NCI-H446 treated with DMSO at 0.1 percent for 48 hours (cell line): ENCODE measurements at regions not wholly inside any gene's neighbourhood (a gene's known extent, or its start where the extent isn't known, plus 50 kb on each side); places are given as distances from the start of the nearest gene placed in this dataset.

ENCODE experiments used
- DNase-seq: peaks from one replicate; lab custom pipeline; 2025; lab: John Stamatoyannopoulos, UW

DNA sequence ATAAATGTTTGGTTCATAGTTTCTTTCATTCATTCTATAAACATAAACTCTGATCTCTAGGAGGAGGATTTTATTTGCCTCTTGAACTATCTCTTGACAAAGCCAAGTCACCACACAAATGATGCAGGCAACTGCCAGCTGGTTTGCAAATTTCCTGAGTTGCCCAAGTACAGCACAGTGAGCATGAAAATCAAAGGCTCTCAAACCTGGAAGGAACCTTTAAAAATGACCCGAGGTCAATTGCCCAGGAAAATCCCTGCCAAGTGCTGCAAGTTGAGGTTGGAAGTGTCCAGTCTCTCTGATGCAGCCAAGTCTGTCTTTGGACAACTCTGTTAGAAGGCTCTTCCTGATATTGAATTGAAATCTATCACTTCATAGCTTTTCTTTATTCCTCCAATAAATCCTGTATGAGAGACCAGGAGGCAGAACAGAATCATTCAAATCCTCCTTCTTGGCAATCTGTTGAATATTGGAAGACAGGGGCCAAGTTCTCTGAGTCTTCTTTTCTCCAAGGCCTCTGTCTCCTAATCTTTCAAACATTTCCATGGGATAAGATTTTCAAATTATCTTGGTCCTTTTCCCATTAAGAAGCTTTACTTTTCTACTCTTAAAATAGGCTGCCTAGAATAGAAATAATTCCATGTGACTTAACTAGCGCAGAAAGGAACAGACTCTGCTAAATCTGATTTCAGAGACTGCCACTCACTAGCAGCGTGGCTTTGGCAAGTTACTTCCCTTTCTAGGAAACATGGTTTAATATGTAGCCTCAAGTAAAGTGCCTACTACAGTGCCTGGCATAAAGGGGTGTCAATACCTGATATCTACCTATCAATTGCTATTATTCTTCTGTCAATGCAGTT lies 159.2 kb downstream of the SNX18 start:
- DNase-seq = no peak

DNA sequence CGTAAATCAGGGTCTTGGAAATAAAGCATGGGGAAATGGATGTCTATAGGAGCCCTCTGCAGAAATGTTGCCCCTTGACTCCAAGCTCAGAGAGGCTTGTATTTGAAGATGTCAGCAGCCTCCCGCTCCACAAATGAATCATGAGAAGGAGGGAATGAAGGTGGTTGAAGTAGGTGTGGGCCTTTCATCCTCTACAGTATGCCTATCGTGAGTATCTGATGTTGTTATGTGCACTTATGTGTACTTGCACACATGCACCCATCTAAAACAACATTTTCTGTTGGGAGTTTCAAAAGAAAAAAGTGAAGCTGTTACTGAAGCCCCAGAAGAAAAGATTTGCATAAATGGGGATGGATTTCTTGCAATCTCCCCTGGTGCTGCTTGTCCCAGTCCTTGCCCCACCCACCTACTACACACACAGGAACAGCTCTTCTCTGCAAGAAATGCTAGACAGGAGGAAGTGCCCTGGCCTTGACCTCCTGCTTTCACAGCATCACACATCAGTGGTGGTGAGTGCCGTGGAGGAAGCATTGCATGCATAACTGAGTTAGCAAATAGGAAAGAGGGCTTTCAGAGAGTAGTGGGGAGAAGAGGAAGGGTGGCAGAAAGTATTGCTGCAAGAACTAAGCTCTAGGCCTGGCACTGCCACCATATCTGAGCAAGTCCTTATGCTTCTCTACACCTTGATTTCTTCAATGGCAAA lies 156.1 kb downstream of the SNX18 start:
- no peak for DNase-seq

DNA sequence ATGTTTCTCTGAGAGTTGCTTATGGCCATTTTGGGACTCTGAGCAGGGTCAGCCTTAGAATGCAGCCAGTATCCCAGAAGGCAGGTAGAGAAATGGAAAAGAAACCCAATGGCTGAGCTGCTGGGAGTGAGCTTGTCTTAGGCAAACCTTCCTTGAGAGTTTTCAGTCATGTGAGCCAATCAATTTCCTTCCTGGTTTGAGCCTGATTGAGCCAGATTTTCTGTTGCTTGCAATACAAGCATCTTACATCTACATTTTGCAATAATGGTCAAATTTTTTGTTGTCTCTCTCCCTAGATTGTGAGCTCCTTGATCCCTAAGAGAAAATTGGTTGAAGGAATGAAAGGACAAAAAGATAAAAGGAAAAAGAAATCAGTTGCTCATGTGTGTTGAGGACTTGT lies 155.3 kb downstream of the SNX18 start:
- DNase-seq = no peak

DNA sequence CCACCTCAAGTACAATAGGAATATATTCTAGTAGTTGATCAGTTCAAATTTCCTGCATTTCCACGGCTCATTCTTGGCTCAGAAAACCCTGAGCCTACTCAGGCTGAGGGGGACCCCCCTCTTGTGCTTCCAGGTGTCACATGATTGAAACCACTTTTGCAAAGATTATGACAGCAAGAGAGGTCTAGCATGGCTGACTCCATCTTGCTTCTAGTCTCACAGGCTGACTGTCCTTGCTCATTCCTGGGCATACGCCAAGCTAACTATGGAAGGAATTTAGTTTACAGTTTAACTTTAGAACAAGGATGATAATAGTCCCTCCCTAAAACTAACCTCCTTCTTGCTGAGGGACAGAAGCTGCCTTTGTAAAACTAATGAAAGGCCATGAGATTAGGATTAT lies 154.1 kb downstream of the SNX18 start:
- DNase-seq = no peak

DNA sequence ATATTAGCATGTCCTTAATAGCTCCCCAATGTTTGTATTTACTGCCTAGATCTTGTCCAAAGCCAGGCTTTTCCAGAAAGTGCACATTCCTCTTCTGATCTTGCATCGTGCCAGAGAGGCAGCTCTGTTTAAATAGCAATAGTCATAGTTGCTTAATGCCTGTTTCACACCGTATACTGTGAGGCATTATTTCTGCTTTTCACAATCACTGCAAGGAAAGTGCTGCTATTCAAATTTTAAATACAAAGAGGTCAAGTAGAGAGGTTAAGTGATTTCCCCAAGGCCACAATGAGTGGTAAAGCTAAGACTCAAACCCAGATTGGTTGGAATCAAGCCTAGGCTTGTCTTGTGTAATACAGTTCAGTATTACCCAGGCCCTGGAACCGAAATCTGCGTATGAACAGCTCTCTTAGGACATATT lies 153.6 kb downstream of the SNX18 start:
- no peak for DNase-seq

DNA sequence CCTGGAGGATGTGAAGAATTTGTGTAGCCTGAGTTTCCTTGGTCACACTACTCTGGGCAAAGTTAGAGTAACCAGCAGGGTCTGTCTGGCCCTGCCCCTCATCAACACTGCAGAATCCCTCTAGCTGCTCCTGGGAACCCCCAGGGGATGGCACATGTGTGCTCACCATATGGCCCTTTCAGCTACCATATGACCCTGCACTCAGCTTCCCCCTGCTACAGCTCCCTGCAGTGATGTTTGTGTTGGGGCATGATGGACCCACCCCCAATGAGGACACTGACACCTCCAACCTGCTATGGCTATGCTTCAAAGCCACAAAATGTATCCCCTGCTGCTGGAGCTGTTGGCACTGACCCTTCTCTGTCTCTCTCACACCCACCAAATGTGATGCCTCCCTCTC lies 152.7 kb downstream of the SNX18 start:
- DNase-seq = peak; percentile 19

DNA sequence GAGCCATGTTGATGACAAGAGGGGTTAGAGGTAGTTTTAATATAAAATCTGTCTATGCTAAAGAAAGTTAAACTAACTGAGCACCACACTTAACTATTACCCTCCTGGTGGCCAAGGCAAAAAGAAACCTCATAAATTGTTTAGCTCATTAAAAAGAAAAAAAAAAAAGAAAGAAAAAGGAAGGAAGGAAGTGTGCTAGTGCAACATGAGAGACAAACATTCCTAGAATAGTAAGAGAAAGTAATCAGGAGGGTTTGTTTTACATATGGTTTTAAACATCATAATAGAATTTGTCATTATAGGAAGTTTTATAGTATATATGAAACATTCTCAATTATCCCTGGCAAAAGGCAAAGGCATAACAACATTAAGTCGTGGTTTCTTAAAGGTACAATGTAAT lies 152.3 kb downstream of the SNX18 start:
- DNase-seq = no peak

DNA sequence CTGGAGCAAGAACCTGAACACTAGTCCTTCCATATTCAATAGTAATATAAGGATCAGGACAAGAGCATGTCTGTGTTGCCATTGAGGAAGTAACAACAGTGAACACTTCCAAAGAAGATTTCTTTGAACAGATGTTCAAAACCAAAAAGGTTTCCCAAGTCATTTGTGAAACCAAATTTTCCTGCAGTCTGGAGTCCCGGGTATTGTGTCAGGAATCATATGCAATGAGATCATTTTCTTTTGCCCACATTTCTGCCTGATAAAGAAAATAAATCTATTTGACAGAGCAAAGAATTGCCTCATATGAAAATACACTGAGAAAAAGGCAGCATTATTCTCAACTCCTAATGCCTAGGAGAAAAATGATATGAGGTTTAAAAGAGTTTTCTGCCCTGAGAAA lies 151.7 kb downstream of the SNX18 start:
- DNase-seq = no peak

DNA sequence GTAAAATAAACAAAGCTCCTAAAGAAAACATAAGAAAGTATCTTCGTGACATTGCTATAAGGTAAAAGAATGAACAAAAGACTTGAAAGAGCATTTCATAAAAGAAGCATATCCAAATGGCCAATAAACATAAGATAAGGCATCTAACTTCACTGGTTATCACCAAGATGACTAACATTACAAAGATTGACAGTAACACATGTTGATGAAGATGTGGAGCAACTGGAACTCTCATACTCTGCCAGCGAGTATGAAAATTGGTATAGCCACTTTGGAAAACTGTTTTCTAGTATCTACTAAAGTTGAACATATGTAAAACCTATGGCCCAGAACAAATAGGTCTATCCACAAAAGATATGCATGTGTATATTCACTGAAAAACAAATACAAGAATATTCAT lies 150.5 kb downstream of the SNX18 start:
- DNase-seq = no peak

DNA sequence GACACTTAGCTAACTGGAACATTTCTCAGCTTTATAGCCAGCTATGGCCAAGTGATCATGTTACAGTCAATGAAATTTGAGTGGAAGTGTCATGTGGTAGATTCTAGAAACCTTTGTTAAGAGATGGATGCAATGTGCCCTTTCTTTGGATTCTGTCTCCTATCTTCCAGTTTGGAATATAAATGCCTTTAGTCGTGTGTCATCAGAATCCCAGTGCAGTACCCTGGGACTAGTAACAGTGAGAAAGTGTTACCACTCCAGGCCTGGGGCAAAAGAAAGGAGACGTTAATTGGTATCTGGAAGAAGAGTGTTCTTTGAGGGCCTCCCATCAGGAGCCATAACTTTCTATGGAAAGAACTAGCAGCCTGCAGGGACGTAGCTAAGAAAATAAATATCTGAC lies 149.6 kb downstream of the SNX18 start:
- no peak for DNase-seq

DNA sequence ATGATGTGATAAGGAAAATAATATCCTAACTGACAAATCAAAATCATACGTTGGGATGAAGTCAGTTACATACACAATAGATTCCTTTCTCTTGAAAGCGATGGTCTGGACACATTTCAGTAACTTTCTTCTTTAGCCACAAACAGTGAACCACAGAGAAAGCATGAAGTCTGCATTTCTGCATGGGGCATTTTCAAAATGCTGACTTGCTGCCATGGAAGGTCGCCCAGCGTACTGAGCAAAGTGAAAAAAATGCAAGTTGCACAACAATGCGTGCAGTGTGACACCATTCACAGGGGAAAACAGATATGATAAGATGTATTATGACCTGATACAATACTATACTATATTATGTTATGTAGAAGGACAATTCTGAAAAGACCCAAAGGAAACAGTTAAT lies 146.3 kb downstream of the SNX18 start:
- DNase-seq = no peak

DNA sequence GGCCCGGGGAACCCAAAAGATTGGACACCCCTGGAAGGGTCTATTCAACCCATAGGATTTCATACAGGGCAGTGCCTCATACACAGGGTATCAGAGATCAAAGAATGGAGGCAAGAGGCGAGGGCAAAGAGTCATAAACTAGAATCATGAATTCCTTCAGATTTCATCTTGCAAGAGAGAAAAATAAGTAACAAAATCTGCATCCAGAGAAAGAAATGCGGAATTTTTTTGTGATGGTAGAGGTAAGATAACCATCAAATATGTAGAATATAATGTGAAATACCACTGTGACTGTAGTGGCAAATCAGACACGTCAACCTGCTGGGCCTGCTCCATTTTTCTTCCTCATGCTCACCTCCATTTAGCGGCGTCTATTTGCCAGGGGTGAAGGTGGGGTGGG lies 143.6 kb downstream of the SNX18 start:
- DNase-seq = no peak

DNA sequence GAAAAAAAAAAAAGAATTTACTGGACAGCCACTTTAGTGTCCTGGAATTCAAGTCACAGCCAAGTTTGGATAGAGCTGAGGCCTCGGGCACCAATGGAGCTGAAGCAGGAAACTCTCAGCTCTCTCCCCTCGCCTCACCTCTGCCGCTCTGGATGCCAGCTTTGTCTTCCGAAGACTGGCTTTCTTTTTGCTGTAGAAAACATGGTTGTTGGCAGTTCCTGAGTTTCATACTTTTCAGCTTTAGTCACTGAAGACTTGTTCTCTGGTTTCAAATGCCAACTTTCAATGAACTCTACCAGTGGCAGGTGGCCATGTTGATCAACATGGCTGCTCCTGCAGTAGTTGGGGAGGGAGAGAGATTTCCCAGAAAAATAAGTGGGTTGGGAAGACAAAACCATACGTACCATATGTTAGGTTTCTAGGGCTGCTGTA lies 142.2 kb downstream of the SNX18 start:
- DNase-seq = peak; percentile 66

DNA sequence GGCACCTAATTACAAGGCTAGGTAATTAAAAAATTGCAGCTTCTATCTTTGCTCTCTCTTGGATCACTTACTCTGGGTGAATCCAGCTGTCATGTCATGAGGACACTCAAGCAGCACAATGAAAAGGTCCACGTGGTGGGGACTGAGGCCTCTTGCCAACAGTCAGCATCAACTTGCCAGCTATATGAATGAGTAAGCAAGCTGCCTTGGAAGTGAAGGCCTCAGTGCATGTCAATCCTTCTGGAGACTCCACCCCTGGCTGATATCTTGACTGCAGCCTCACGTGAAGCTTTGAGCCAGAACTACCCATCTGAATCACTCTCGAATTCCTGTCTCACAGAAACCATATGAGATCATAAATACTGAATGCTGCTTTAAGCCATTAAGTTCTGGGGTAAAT lies 140.5 kb downstream of the SNX18 start:
- peak; percentile 96 for DNase-seq

DNA sequence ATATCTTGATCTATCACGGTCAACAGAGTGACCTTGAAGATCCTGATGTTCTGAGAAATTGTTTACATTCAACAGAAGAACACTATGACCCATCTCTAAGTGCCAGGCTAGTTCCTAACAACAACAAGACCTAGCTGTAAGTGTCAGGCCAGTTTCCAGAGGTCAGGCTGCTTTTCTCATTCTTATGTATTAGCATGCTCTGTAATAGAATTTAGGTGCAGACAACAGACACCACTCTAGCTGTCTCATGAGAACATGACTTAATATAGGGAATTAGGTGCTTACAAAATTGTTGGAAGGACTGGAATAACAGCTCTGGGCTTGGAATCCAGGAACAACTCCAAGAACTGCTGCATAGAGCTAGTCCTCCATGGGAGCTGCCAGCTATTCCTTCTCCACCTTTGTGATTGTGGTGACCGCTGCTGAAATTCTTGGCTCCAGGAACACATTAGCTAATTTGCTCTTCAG lies 138.7 kb downstream of the SNX18 start:
- DNase-seq = peak; percentile 54

DNA sequence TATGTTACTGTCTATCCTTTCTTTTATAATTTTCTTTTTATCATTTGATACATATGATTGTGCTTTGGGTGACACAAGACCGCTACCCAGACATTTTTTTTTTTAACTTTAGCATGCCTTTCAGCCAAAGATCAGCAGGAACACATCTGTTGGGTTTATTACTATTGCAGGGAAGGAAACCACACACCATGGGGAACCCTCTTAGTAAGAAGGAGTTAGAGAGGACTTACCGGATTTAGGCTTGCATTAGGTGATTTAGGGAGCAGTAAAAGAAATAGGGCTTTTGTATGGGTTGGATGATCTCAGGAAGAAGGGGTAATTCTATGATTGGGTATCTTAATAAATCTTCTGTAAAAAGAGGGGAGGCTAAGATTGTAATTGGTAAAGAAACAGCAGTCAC lies 138.2 kb downstream of the SNX18 start:
- DNase-seq = no peak

DNA sequence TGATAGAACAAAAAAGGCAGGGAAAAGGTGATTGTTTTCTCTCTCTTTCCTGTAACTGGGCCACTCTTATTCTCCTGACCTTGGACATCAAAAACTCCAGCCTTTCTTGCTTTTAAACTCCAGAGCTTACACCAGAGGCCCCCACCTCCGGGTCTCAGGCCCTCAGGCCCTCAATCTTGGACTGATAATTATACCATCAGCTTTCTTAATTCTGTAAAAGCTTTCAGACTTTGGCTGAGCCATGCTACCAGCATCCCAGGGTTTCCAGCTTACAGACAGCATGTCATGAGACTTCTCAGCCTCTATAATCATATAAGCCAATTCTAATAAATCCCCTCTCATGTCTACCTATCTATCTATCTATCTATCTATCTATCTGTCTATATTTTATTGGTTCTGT lies 137.7 kb downstream of the SNX18 start:
- no peak for DNase-seq

DNA sequence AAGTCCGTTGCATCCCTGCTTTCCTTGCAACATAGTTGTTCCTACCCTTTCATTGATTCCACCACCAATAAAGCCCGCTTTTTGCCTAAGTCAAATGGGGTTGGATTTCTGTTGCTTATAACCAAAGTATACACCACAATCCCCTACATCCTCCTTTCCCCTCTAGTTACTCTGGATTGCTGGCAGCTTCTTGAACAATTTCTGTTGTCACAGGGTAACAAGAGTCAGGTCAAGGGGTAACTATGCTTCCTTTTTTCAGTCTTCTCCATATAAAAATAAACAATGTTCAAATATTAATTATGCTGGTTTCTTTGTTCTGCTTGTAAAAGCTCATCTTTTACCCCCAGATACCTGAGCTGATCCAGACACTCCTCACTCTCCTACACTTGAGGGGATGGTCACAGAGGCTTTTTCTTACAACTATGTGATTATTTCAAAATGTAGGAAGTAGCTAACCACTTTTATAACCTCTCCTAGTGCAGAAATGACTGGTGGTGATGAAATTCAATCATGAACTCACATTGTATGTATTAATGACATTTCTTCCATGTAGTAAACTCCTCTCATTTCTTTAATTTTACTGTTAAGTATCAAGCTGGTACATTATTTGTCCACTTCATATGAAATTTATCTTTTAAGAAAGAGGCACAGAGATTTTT lies 136.5 kb downstream of the SNX18 start:
- no peak for DNase-seq

DNA sequence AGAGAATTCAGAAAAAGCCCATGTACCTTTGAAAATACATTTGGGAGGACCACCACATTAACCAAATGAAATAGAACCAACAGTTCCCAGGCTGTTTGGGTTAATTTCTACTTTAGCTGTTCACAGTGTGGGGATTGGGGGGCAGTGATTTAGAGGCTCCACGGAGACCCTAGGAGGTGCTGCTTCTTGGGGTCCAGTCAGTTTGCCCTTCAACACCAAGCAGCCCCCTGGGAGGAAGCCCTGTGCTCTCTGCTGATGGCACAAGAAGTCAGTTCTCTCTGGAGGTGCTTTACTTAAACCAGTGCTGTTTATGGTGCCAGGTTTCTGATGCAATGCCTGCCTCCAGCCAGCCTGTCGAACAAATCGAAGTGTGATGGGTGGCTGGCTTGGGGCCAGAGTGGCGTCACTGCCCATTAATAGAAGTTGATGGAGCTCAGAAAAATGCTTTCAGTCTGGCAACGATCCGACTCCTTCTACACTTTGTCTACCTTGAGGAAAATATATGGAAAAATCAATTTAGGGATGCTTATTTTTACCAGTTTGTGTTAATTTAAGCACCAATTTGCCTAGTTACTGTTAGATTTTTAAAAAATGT lies 134.0 kb downstream of the SNX18 start:
- DNase-seq = peak; percentile 93

DNA sequence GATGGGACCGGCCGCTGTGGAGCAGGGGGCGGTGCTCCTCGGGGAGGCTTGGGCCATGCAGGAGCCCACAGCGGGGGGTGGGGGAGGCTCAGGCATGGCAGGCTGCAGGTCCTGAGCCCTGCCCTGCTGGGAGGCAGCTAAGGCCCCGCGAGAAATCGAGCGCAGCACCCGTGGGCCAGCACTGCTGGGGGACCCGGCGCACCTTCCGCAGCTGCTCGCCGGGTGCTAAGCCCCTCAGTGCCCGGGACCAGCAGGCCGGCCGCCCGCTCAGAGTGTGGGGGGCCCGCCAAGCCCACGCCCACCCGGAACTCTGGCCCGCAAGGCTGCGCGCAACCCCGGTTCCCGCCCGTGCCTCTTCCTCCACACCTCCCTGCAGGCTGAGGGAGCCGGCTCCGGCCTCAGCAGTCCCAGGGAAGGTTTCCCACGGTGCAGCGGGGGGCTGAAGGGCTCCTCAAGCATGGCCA lies 131.5 kb downstream of the SNX18 start:
- DNase-seq = no peak

DNA sequence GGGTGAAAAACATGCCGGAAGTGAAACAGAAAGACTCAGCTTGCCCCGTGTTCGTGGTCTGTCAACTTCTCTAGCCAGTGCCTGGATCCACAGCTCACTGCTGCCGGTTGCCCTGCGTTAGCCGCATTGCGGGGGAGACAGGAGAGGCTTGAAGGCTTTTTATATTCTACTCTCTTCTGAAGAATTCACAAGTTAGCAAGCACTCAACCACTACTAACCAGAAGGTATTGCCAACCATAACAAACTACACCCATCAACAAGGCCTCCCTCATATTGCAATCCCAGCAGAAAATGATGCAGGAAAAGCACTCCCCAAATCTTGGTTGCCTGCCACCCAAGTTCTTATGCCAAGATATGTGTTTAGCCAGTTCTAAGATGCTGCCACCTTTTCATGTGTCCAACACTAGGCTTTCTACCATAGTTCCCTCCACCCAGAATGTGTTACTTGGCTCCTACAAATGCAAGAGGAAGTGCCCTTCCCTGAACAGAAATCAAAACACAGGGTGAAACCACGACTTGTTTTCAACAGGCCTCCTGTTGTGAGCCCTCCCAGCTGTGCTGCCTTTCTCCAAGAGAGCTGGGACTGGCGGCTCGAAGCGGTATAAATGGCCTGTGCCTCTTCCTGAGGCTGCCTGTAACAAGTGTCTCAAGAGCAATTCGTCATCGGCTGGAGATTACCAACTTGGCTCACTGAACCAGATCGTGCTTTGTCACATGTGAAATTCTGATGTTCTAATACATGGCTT lies 129.0 kb downstream of the SNX18 start:
- peak; percentile 64 for DNase-seq
